GM18909 (cell line): ENCODE measurements at regions not wholly inside any gene's neighbourhood (a gene's known extent, or its start where the extent isn't known, plus 50 kb on each side); places are given as distances from the start of the nearest gene placed in this dataset.

ENCODE experiments used
- ATAC-seq: cut with Tn5 transposase; IDR thresholded peaks from one replicate; pipeline ENCODE4 v1.9.1; 2021; ENCODE audit warnings: mild to moderate bottlenecking; ENCODE audit not compliant: unreplicated experiment, poor library complexity

DNA sequence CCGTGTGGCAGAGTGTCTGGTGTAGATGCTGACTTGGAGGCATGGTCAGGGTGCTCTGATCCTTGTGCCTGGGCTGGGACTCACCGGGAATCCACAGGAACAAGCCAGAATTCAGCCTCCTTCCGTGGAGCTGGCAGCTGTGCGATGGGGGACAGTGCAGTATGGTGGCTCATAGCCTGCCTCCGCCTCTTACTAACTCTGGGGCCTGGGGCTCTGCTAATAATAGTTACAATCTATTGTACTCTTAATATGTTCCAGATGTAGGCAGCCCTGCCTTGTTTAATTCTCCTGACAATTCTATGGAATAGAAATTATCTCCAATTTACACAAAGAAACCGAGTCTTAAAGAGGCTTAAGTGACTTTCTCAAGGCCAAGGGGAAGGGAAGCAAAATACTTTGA, 77.6 kb downstream of the PCDH1 start:
- ATAC-seq = no peak

DNA sequence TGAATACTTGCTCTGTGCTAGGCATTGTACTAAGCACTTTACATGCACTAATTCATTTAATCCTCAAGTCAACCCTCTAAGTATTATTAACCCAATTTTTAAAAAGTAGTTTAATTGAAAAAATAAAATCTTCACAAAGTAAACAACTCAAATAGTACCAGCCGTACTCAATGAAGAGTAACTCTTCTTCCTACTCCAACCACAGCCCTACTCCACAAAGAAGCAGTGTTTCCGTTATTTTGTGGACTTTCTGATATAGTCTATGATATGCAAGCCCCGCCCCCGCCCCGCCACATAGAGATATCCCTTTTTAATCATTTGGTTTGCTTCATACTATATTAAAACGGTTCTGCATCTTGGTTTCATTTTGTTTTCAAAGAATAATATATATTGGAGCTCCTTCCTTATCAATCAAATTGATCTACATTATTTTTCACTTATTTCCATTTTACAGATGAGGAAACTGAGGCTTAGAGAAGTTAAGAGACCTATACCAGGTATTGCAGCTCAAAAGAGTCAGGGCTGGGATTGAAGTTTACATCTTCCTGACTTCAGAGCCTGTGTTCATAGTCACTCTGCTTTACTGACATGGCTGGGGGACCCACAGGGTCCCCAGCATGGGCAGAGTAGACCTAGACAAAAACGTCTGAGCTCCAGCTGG, 78.6 kb downstream of the PCDH1 start:
- ATAC-seq = no peak

DNA sequence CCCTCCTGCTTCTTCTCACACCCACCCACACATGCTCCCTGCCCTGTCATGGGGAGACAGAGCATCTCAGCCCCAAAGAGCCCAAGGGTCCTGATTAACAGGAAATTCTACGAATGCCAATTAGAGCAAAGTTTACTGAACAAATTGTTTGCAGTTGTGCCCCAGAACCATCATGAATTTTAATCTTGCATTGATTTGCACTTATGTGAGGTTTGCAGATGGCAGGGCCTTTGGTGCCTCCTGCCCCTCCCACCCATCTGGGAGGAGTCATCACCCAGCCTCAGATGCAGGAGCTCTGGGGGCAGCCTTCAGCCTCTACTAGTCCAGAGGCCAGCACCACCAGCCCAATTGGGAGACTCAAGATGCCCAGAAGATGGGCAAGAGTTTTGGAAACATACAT, 80.8 kb downstream of the PCDH1 start:
- no peak for ATAC-seq

DNA sequence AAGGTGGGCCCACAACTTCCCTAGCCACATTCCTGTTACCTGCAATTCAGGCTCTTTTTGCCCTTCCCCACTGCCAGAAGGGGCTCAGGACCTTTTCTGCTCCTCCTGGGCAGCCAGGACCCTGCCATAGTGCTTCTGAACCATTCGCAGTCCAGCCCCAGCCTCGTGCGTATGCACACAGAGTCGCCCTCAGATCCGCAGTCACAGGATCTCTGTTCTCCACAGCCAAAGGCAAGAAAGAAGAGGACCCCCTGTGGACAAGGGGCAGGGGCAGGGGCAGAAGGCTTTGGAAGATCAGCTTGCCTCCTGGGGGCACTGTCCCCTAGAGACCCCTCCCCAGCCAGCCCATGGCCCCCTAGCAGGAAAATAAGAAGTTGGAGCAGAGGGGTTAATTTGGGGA, 82.8 kb downstream of the PCDH1 start:
- no peak for ATAC-seq

DNA sequence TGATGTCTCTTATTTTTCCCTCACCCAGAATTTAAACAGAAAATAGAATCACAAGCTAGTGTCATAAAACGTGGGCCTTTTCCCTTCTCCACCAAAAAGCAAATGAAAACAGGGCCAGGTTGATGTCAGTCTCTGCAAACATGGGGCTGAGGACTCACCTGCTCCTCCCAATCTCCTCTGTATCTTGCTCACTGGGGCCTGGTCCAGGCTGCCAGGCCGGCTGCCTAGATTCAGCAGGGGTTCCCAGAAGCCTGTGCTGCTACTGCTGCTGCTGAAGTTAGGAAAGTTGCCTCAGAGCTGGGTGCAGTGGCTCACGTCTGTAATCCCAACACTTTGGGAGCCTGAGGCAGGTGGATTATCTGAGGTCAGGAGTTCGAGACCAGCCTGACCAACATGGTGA, 84.3 kb downstream of the PCDH1 start:
- ATAC-seq = no peak

DNA sequence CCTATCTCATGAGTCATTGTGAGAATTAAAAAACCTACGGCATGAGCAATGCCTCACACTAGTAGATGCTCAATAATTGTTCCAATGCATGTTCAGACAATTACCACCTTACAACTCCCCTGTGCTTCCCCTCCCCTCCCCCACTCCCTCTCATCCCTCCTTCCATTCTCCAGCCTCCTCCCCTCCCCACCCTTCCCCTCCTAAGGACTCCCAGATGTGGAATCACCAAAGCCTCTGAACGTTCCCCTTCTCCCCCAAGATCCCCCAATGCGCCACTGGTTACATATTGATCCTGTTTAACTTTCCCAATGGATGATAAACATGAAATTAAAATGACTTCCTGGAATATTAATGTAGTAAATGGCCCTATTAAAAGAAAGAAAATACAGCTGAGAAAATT, 84.8 kb downstream of the PCDH1 start:
- no peak for ATAC-seq

DNA sequence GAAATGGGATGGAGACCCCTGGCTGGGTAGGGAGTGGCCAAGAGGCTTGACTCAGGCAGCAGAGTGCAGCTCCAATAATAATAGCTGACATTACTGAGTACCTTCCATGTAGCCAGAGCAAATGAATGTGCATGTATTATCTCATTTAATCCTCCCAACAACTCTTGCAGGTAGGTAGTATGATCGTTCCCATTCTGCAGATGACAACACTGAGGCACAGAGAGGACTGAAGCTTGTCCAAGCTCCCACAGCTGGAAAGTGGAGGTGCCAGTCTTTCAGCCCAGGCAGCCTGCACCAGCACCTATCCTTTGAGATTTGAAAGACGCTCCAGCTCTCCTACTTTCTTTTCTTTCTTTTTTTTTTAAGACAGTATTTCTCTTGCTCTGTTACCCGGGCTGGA, 87.6 kb downstream of the PCDH1 start:
- ATAC-seq = no peak

DNA sequence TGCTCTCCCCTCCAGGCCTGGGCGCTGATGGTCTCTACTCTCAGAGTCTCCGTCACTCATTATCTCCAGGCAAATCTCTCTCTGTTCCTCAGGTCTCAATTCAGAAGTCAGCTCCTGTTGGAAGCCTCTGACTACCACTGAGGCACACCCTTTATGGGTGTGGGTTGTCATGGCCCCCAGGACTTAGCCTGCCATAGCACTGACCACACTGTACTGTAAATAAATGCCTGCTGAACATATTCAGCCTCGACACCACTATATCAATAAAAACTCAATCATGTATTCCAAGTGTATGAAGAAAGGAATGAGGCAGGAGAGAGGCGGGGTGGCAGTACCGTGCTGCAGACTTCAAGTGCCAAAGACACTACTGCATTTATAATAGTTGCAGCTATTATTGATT, 88.9 kb downstream of the PCDH1 start:
- ATAC-seq = no peak

DNA sequence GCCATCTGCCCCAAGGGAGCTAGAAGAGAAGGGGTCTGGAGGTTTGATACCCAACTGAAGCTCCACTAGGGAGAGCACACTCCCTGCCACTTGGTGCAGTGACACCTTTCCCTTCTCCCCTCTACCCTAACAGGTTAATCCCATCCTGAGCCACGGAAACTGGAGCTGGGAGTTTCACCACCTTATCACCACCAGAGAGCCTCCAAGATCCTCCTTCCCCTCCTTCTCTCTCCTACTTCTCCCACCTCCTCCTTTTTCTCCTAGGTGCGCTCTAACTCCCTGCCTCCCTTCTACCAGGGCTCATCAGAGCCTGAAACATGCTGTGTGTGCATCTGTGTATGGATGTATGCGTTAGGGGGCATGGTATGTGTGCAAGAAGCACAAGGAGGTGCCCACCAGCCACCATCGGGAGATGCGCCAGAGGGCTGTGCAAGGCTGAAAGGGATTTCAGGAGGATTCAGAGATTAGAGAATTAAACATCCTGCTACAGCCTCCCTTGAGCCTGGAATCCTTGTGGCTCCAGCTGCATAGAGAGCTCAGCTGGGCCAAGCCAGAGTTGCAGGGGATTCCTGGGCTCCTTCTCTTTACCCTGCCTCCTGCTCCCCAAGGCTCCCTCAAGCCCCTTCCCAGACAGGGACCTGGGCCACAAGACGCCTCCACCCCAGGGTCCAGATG, 89.8 kb downstream of the PCDH1 start:
- no peak for ATAC-seq

DNA sequence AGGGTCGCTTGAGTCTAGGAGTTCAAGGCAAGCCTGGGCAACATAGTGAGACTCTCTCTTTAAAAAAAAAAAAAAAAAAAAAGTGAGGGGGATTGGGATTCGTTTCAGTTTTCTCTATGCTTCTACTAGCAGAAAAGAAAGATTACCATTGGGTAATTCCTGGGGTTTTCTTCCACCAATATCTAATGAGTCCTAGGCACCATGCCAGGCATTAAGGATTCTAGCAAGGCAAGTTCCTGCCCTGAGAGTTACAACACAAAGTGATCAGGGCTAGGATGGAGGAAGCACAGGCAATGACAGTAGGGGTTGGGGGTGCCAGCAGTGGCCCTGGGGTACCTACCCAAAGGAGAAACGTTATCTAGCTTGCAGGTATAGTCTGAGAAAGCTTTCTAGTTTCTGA, 90.8 kb downstream of the PCDH1 start:
- no peak for ATAC-seq

DNA sequence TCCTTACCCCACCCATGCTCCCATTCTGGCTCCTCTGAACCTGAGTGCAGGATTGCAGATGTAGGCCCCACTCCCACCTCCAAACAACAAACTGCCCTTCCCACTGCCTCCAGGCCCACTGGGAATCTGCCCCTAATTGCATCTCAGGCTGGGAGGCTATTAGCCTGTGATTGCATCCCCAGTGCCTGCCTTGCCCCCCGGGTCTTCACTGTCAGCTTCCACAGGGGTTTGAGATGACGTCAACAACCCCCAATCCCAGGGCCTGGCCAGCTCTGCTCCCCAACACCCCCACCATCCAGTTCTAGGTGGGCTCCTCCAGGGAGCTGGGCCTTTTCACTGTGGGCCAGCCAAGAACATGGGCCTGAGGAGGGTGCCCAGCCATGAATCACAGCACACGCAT, 91.5 kb downstream of the PCDH1 start:
- no peak for ATAC-seq

DNA sequence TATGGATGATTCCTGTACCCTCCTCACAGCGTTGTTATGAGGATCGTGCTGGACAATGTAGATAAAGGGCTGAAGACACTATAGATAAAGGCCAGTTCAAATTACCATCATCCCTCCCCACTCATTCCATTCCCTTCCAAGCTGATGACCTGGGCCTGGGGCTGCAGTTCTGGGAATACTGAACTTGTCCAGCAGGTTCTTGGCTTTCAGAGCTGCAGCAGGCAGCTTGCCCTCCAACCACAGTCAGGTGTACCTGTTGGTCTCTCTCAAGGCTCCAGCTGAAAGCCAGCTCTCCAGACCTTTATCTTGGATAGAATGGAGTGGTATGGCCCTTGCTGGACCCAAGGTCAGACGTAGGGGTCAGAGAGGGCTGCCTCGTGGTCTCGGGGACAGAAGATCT, 92.5 kb downstream of the PCDH1 start:
- ATAC-seq = no peak

DNA sequence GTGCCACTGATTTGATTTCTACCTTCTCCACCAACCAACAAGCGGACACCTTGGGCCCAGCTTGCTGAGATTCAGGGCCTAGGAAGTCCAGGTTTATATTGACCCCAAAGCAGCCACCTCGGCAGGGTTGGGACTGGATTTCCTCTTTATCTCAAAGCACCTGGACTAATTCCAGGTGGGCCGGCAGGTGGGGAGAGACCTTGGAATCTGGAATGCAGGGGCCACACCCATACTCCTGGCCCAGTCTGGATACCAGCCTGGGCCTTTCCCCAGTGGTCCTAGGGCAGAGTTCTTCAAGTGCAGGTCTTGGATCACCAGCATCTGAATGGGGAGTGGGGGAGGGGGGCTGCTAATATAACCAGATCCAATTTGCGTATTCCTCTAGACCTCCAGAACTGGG, 93.1 kb downstream of the PCDH1 start:
- ATAC-seq = no peak

DNA sequence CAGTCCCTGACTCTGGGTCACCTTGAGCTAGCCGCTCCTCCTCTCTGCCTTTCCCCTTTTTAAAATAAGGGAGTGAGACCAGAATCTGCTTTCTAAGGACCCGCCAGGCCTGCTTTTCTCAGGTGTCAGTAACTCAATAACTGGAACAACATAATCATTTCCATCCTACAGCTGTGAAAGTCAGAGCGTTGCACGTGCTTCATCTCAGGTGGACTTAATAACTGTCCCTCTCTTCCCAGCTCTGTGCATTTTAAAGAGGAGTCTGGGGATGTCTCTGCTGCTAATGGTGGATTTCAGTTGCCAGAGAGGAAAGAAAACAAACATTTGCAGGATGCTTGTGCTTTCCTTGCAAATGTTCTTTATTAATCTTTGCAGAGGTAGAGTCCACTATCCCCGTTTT, 93.7 kb downstream of the PCDH1 start:
- ATAC-seq = no peak

DNA sequence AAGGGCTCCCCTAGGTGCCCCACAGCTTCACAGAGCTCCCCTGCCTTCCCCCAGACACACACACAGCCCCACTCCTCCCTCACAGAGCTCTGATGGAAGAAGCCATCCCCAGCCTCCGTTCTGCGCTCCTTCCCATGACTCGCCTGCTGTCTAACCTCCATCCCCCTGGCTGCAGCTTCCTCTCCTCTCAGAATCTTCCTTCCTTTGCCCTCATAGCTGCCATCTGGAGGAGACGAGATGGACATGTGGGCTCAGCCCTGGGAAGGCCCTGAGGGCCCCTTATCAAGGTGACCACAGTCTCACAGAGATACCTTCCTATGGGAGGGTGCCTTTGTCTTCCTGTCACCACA, 94.3 kb downstream of the PCDH1 start:
- ATAC-seq = no peak

DNA sequence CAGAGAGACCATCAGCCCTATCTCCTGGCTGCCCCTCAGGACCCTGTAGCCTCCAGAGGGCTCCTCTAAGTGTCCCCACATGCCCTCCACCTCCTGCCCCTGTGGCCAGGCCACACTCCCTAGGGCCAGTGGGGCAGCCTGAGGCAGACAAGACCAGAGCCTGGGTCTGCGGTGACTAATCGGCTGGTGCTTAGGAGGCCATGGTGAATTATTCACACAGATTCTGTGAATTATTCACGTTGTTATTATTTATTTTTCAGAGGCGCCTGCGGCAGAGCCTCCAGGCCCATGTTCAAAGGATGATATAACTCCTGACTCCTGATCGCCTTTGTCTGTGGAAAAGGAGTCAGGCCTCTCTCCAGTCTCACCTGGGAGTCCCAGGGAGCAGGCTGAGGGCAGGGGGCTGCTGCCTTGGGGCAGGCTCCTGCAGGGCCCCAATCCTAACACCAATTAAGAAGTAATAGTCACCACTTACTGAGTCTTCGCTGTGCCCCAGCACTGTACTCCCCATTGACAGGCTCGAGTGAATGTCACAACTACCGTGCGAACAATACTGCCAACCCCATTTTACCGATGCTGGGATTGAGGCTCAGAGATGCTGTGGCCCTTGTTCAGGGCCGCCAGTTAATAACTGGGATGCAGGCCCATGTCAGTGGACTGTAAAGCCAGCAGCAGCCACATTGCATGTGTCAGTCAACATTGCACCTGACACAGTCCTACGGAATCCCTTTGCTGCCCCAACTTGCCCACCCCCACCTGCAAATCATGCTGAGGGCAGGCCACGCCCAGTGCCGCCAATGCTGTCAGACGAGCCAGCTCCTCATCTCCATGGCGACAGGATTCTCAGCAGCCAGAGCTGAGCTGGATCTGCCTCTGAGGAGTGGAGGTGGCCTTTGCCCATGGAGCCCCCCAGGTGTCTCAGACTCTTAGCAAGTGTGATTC, 94.9 kb downstream of the PCDH1 start:
- ATAC-seq = no peak

DNA sequence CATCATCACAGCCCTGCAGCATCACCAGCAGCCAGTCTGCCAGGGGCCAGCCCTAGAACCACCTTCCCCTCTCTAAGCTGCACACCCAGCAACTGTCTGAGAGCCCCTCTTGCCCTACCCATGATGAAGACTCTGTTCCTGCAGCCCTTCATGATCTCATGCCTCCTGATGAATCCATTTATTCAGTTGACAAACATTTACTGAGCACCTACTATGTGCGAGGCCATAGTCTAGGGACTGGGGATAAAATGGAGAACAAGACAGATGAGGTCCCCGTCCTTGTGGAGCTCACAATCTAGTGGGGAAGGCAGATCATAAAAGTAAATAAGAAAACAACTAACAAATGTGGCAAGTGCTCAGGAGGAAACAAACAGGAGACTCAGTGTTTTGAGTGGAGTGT, 96.3 kb downstream of the PCDH1 start:
- no peak for ATAC-seq

DNA sequence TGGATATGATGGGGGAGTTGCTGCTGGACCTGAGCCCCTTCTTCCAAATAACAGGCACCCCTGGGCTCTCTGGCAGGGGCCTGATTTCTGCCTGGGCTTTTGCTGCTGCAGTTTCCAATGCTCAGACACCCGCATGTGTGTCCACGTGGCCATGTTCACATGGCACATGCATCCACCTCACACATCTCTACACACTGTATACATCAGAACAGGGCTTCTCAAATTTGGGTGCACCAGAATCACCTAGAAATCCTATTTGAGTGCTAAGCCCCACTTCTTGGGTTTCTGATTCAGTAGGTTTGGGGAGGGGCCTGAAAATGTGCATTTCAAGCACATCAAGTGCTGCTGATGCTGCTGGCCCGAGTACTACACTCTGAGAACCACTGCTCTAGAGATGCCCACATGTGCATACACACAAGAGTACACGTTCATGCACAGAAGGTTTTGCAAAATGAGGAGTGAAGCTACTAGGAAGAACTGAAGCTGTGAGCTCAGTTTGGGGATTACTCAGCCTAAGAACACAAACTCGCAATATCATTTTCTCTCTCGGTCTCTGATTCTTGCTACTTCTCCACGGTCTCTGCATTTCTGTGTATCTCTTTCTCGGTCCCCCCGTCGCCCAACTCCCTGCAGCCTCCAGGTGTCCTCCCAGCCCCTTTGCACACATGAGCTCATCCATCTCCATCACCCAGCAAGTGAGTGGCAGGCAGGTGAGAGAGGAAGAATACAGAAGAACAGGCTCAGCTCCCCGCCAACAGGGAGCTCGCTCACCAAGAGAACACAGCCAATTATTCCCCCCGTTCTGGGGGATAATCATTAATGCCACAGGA, 97.0 kb downstream of the PCDH1 start:
- ATAC-seq = no peak

DNA sequence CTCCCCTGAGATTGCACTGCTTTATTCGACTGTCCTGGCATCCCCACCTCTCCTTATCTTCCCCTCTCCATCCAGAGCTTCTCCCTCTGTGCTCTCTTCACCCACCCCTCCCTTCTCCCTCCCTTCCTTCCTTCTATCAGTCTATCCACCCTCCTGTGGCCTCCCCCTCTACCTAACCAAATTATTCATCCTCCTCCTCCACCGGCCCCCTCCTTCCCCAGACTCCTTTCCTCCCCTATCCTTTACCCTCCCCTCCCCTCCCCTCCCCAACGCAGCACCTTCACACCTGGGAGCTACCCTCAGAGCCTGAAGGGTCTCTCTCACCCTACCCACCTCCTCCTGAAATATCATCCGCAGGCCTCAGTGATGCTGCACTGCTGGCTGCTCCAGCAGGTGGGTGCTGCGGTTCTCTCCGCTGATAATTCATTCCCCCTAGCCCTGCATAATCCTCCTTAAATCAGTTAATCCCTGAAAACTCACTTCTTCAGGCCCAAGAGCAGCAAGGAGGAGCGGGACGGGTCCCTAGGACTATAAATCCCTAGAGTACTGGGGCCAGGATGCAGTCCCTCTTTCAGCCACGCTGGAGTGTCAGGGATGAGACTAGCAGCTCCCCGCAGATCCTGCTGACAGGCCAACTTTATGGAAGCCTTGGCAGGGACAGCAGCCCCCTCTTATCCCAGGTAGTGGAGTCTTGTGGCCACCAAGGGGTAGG, 97.8 kb downstream of the PCDH1 start:
- no peak for ATAC-seq

DNA sequence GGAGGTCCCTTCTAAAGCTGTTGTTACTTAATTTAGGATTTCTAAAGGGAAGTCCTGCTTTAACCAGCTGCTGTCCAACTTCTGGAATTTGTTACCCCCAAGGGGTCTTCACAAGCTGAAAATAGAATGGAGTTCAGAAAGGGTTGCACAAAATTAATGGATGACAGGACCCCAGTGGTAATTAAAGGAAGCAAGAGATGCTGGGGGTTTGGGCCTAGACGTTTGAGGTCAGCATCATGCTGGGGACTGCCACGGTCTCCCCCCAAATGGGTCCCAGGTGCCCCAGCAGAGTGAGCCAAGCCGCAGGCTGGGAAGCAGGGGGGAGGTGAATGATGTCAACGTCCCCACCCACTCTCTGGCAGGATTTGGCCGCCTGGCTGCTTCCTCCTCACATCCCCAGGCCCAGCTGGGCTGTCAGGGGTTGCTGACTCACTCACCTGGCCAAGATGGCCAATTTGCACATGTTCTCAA, 97.5 kb upstream of the ARAP3 start:
- ATAC-seq = no peak
